HG02884 (cell line): ENCODE measurements at regions not wholly inside any gene's neighbourhood (a gene's known extent, or its start where the extent isn't known, plus 50 kb on each side); places are given as distances from the start of the nearest gene placed in this dataset.
"Not testable (repeated sequence)": the region's sequence is repeated elsewhere in the genome, so short reads cannot be mapped to it uniquely, and the experiment has no call there.

ENCODE experiments used
- ATAC-seq: cut with Tn5 transposase; IDR thresholded peaks from one replicate; pipeline ENCODE4 v1.9.1; 2021; ENCODE audit warnings: mild to moderate bottlenecking, moderate library complexity; ENCODE audit not compliant: unreplicated experiment

DNA sequence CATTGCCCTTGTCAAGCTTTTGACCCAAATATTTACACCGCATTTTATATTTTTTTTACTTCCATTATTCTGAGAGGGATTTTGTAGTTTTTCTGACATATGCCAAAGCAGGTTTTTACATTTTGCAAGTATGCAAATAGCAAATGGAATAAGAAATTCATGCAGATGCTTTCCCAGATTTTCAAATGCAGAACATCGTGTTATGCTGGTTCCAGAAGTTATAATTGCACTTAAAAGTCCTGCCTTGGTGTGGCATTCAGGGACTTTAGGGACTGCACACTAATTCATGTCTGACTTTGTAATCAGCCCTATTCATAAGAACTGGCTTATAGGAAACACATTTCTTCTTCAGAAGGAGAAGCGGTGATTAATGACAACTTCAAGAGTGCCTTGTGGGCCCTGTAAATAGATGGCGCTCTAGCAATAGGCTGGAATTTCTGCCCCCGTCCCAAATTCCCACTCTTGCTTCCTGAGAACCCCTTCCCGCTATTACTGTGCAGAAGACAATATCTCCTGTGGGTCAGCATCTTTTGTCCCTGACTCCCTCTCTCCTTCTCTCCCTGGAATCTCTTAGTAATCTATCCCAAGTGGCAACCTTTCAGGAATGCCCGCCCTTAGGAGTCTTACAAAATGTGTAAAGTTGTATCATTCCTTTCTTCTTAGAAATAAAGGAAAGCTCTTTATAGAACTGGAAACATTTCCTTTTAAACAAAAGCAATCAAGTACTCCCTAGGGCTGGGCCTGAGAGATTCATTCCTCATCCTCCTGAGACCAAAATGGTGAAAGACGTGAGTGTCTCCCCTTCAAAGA, 264.0 kb downstream of the INHBA start:
- no peak for ATAC-seq

DNA sequence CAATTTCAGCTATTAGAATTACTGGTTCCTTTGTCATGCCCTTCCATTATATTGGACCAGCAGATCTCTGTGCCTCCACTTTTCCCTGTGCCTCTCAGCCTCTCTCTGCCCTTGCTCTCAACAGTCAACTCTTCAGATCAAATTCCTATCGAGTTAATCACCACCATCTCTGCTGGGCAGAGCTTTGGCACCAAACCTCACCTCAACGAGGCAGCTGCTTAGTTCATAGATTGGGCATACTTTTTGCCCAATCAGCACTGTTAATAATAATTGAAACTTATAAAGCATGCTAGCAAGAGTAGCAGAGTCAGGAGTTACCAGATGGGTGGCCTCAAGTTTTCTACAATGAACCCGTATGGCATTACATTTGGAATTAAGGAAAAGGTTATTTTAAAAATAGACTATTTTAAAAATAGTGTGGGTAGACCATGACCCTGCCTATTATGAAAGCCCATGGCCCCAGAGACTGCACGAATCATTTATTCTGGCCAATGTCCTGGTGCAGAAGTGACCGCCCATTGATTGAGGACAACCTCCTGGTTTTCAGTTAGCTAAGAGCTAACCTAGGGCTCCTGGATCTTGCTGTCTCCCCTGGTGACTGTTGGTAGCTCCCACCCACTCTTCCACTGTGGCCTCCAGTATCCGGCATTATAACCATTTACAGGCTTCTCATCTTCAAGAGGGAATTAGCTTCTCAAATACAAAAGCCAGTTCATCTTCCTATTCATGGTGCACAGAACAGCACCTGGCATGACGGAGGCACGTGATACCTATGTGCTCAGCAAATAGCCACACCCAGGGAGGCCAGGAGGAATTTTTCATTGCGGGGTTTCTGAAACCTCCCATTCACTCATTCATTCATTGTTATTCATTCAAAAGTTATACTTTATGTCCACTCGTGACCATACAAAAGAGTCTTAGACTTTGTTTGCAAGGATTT, 265.4 kb downstream of the INHBA start:
- no peak for ATAC-seq

DNA sequence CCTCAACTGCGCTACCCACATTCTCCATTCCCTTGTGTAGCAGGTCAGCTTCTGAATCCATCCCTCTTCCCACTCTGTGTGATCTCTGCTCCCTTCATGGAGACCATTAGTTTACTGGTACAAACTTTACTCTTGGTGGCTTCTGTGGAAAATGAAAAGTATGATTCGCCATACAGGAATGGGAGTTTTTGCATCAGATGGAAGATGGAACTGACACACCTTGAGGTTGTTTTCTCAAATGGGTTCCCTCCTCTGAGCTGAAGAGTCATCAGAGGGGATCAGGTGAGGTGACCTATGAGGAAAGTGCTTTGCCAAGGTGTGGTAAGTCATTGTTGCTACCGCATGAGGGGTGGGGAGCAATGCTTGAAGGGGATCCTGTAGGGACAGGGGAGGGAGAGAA, 266.8 kb downstream of the INHBA start:
- no peak for ATAC-seq

DNA sequence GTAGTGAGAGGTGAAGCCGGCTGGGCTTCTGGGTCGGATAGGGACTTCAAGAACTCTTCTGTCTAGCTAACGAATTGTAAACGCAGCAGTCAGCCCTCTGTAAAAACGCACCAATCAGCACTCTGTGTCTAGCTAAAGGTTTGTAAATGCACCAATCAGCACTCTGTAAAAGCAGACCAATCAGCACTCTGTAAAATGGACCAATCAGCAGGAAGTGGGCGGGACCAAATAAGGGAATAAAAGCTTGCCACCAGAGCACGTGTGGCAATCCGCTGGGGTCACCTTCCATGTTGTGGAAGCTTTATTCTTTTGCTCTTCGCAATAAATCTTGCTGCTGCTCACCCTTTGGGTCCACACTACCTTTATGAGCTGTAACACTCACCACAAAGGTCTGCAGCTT, 267.9 kb downstream of the INHBA start:
- not testable (repeated sequence) for ATAC-seq

DNA sequence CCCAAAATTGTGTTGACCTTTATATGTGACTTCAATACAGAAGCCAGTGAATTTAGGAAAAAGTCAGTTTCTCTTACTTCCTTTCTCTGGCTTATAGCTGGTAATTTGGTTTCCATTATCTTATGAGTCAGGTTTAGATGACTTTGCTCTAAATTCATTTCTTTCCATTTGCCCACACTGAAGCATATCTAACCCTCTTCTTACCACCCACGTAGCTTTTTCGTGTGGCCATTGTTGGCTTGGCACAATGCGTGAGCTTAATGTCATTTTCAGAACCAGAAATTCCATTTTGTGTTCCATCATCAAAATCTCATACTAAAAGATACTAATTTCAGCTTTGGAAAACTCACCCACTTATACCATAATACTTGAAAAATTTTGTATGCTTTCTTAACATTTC, 271.2 kb downstream of the INHBA start:
- no peak for ATAC-seq

DNA sequence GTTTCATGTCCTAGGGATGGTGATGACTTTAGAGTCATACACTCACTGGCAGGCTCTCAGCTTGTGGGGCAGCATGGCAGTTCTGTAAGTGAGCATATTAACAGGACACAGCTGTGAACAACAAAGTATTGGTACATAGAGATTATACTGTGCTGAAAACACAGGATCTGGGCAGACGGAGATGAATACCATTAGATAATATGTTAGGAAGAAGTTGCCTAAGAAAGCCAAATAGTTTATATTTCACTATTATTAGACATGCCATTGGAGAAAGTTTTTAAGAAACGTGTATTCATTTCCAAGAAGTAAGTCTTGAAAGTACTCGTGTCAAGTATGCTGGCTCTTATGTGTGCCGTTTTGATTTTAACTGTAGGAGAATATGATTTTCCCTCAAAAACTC, 274.5 kb downstream of the INHBA start:
- ATAC-seq = no peak

DNA sequence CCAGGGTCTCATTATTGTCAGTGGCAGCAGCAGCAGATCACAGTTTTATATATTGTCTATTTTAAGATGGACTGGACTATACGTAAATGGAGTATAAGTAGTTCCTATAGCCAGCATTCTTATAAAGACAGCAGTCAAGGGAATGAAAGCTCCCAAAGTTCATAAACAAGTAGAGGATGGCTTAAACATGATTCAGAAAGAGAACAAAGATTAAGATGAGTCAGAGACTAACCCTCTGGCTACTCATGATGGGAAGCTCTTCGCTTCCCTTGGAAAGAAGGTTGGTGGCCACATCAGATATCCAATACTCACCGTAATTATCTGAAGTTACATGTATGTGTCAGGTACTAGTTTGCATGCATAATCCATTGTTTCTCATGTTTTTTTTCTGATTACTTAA, 277.0 kb downstream of the INHBA start:
- no peak for ATAC-seq

DNA sequence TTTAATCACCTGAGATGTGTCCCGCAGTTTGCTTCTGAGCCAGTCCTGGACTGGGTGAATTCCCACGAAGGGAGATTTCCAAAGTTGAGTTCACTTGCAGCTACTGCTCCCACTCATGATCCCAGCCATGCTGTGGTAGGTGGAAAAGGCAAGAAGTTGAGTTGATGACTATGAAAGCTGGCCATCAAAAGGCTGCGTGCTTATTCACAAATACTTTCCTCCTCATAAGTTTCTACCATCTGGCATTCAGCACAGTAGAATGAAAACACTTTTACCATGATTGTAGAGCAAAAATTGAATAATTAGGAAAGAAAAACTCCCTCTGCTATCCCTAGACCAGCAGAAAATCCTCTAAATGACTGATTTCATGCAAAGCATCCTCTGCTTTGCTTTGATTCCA, 281.8 kb downstream of the INHBA start:
- no peak for ATAC-seq

DNA sequence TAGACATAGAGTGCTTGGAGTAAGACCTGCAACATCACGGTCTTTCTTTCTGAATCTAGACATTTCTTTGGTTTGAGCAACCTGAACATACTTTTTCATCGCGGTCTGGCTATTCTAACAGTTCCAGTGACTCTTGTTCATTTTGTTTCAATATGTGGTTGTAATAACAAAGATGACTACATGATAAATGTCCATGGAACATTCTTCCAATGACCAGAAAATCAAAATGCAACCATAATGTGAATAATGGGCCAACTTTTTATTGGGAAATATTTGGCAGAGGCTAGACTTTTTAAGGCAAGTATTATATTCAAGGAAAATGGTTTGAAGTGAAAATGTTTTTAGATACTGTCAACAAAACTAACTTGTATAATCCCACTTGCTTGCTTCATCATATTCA, 282.5 kb downstream of the INHBA start:
- ATAC-seq = no peak

DNA sequence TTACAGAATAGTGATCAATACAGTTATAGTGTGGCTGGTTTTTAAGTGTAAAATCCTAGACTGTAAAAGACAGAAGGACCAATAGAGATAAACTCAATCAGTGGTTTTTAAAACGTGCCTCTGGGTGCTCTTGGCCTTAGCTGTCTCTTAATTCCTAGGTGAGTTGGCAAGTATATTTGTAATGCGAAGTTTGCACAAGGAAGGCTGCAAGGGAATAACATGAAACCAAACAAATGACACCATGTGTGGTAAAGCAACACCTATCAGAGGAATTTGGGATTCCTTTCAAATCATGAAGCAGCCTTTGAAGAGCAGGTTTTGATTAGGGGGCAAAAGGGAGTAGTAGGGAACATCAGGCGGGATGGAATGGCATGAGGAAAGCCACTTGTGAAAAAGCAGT, 284.6 kb downstream of the INHBA start:
- no peak for ATAC-seq

DNA sequence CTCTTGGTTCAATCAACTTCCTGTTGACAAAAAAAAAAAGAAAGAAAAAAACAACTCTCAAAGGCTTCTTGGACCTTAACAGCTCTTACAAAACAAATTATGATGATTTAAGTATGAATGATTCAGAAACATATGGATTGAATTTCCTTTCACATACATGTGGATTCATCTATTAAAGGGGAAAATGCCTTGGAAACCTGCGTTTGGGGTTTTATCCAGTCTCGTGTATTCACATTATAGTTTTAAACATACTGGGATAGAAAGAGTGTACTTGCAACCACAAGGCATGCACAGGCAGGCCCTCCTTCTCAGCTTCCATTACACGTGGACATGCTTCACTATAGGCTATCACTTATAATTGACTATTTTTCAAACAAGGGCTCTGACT, 286.7 kb downstream of the INHBA start:
- ATAC-seq = no peak

DNA sequence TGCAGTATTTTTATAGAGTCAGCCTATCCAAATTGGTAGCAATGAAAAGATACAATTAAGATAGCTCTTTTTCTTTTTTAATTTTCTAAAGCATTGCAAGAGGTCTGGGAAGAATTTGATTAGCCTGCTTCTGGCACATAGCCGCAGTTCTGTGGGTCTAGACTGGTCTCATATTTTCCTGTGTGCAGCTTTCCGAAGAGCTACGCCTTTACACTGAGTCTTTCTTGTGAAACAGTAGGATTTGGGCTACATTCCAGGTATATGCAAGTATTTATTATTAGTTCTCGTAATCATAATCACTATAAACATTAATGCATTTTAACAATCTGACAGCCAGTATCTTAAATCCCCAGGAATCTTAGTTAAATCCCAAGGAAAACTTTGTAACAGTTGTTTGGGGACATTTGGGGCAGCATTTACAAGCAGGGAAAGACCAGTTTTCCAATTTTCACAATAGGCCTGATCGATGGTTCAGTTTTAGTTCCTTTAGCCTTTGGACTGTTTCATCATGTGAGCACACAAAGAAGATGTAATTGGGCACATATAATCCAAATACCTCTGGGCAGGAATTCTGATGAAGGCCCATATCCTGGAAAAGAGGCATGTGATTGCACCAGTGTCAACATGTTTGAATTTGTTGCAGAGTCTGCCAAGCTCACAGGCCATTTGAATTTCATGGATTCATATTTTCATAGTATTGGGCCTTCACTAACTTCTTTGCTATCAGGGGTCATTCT, 287.3 kb downstream of the INHBA start:
- ATAC-seq = no peak

DNA sequence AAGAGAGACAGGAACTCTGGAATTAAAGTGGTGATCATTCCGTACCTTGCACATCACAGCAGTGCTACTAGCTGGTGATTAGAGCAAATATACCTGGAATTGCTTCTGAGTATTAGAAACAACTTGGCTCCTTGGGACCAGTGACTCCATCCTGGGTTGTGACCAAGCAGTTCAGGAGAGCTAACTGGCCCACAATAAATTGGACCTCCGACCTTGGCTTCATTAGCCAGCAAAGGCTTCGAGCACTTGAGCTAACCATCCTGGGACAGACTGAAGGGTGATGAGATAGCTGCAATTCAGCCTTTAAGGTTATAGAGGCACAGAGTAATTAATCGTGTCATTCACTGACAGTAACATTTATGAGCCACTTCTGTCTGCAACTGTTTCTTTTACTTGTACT, 287.8 kb downstream of the INHBA start:
- no peak for ATAC-seq

DNA sequence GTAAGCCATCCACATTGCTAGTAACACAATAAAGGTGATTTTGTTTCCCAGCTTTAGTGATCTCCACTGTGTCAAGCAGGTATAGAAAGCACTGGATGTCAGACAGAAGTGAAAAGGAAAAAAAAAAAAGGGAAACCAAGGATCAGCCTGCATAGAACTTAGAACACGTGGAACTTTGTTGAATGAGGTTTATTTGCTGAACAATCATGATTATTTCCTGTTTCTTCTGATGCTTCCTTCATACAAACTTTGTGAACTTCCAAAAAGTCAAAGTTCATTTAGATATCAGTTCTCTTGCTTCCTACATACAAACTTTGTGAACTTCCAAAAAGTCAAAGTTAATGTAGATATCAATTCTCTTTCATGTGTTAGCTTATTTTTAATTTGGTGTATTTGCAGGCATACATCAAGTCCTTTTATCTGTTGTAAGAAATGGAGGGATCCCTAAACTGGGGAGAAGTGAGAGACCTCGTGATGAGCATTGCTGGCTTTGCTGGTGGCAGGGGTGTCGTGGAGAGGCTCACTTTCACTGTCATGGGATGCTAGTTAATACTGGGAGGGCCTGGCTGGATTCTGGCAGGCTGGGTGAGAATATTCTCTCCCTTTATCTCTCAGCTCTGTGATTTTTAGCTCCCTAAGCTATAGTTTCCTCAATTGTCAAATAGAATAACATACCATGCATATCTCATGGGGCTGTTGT, 298.4 kb downstream of the INHBA start:
- ATAC-seq = no peak

DNA sequence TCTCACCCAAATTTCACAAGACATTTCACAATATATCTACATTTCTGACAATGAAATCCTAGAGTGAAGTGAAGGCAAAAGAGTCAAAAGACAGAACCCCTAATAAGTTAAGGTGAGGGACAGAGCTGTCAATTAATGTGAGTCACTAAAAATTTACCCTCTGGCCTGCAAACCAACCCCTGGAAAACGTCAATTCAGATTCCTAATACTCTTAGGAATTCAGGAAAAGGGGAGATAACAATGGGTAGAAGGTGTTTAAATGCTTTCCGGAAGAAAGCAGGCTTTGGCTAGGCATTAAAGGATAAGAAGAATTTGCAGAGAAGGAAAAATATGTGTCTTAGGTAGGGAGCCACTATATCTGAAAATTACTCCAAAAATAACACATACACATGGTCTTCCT, 299.6 kb downstream of the INHBA start:
- no peak for ATAC-seq

DNA sequence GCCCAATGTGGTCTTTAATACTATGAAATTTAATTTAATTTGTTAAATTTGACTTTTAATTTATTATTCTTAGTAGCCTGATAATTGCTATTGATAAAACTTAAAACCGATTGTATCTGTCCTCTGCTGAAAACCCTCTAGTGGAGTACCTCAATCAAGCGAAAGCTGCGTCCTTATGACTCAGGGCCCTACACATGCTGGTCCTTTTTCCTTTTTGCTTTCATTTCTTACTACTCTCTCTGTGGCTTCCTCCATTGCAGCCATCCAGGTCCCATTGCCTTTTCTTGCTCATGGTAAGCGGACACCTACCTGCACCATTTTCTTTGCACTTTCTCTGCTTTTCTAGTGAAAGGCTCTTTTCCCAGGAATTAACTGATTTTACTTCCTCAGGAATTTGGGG, 301.1 kb downstream of the INHBA start:
- no peak for ATAC-seq

DNA sequence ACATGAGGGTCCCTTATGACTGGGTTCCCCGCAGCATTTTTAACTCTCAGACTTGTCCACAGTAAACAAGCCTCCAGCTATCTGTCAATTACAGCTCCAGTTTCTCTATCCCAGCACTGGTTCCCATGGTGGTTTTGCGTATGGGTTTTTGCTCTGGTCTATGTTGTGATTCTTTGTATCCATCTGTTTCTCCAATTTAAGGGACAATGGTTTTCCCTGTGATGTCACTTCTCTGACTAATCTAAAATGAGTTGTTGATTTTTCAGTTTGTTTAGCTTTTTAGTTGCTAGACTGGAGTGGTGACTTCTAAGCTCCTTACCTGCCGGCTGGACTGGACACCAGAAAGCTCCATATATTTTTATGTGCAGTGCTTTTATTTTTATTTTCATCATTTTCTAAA, 303.7 kb downstream of the INHBA start:
- no peak for ATAC-seq

DNA sequence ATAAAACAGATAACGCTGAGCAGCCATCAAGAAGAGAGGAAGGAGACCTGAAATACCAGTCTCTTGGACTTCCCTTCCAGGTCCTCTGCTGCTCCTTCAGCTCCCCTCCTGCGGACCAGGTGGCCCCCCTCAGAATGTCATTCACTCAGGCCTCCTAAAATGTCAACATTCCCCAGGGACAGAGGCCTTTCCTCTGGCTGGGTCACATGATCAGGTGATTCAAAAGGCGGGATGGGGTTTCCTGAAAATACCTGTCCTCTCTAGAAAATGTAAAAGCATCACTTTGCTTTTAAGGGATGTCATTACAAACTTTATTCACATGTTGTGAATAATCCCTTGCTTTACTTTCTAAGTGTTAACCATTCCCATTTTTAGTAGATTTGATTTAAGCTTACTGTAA, 311.1 kb downstream of the INHBA start:
- ATAC-seq = no peak

DNA sequence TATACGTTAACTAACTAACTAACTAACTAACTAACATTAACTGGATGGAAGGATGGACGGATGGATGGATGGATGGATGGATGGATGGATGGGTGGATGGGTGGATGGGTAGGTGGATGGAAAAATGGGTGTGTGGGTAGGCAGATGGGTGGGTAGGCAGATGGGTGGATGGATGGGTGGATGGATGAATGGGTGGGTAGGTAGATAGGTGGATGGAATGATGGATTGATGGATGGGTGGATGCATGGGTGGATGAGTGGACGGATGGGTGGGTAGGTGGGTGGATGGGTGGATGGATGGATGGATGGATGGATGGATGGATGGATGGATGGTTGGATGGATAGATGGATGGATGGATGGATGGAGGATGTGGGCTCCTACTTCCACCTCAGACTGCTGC, 314.0 kb downstream of the INHBA start:
- ATAC-seq = not testable (repeated sequence)

DNA sequence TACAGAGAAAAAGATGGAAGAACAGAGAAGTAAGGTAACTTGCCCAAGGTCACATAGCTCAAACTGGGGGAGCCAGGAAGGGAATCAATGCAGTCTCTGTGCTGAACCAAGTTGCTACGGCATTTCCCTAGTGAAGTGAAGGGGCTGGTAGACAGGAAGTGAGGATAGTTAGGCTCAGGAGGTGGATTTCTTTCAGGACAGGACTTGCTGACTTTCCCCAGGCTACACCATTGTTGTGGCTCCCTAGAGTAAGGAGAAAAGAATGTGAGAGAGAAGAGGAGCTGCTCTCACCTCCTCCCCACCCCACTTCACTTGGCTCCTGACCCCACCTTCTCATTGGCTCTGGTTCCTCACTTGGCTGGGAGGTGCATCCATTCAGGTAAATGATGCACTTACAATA, 316.9 kb downstream of the INHBA start:
- ATAC-seq = no peak

DNA sequence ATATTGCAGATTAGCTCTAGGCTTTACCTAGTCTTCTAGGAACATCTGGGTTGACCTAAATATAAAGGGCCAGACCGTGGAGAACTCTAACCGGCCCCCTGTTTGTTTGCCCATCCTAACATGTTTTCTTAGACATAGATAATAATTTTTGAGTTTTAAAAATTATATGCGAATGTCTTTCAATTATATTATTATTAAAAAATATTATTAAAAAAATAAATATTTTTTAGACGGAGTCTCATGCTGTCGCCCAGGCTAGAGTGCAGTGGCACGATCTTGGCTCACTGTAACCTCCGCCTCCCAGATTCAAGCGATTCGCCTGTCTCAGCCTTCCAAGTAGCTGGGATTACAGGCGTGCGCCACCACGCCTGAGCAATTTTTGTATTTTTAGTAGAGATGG, 318.5 kb downstream of the INHBA start:
- ATAC-seq = no peak
